ENCODE measurements at regions not wholly inside any gene's neighbourhood (a gene's known extent, or its start where the extent isn't known, plus 50 kb on each side); places are given as distances from the start of the nearest gene placed in this dataset.

- ChIA-PET POLR2A (no interaction called here), CTCF (no interaction called here)
- TF ChIP-seq CTCF (IDR thresholded peaks at IDR 0.05; ENCODE audit: insufficient read depth in 1 of 2, low read depth in 1 of 2, low read length in 1 of 2, severe bottlenecking in 1 of 2, unreplicated experiment in 1 of 2), result no peak
- H3K4me1 ChIP-seq, result no peaks in the 10 kb centered on the region
- no TSS peak for BruUV-seq (replicated peaks)
- no peaks in the 10 kb centered on the region for H3K36me3 Mint-ChIP-seq (ENCODE audit: insufficient read depth, unreplicated experiment)
- H3K9me3 ChIP-seq, result no peaks in the 10 kb centered on the region
- intact Hi-C loops (cut with micrococcal nuclease; ENCODE audit: unreplicated experiment), result no loop called here
- no peaks in the 10 kb centered on the region for H3K36me3 ChIP-seq (ENCODE audit: control insufficient read depth, insufficient read depth, low read length)
- no peak for DNase-seq
- no peaks in the 10 kb centered on the region for H3K27me3 ChIP-seq (replicated peaks; ENCODE audit: control insufficient read depth, insufficient read depth, low read length)
- no peaks in the 10 kb centered on the region for H3K4me1 Mint-ChIP-seq (ENCODE audit: low read depth, unreplicated experiment)
- H3K27me3 Mint-ChIP-seq (ENCODE audit: insufficient read depth, unreplicated experiment), result peaks cover 12% of the 10 kb centered on the region
- no peaks in the 10 kb centered on the region for H3K9me3 Mint-ChIP-seq (ENCODE audit: unreplicated experiment)
- no peak overlapping the region for H3K4me3 ChIP-seq (ENCODE audit: low read depth, low read length)
- H3K27ac Mint-ChIP-seq (ENCODE audit: unreplicated experiment), result no peak overlapping the region
- H3K4me3 Mint-ChIP-seq (ENCODE audit: unreplicated experiment), result no peak overlapping the region
Observed at GRCh38 chr10:81009296-81009695, 471.6 kb downstream of the SH2D4B start.

- Histone ChIP-seq H3K4me1 (no peaks in the 10 kb centered on the region), H3K4me3 (ENCODE audit: low read depth, low read length) (no peak overlapping the region), H3K36me3 (ENCODE audit: control insufficient read depth, insufficient read depth, low read length) (no peaks in the 10 kb centered on the region), H3K27me3 (replicated peaks; ENCODE audit: control insufficient read depth, insufficient read depth, low read length) (no peaks in the 10 kb centered on the region), H3K9me3 (no peaks in the 10 kb centered on the region; the same call in 1 of the 2 replicates)
- no peak for TF ChIP-seq CTCF (IDR thresholded peaks at IDR 0.05; ENCODE audit: insufficient read depth in 1 of 2, low read depth in 1 of 2, low read length in 1 of 2, severe bottlenecking in 1 of 2, unreplicated experiment in 1 of 2)
- Mint-ChIP-seq H3K36me3 (ENCODE audit: insufficient read depth, unreplicated experiment) (no peaks in the 10 kb centered on the region), H3K4me3 (ENCODE audit: unreplicated experiment) (no peak overlapping the region), H3K4me1 (ENCODE audit: low read depth, unreplicated experiment) (no peaks in the 10 kb centered on the region), H3K27ac (ENCODE audit: unreplicated experiment) (no peak overlapping the region), H3K27me3 (ENCODE audit: insufficient read depth, unreplicated experiment) (peaks cover 12% of the 10 kb centered on the region), H3K9me3 (ENCODE audit: unreplicated experiment) (no peaks in the 10 kb centered on the region)
- POLR2A ChIA-PET, result no interaction called here
- no TSS peak for BruUV-seq (replicated peaks)
- no peak for DNase-seq
- CTCF ChIA-PET, result no interaction called here
- intact Hi-C loops (cut with micrococcal nuclease; ENCODE audit: unreplicated experiment), result no loop called here
Observed at GRCh38 chr10:81013771-81014170, 476.1 kb downstream of the SH2D4B start.

- no peaks in the 10 kb centered on the region for H3K4me1 Mint-ChIP-seq (ENCODE audit: low read depth, unreplicated experiment)
- no peaks in the 10 kb centered on the region for H3K27me3 ChIP-seq (replicated peaks; ENCODE audit: control insufficient read depth, insufficient read depth, low read length)
- DNase-seq, result peak; percentile 46 to 52
- peak; percentile 72 to 82 for TF ChIP-seq CTCF (IDR thresholded peaks at IDR 0.05; ENCODE audit: insufficient read depth in 1 of 2, low read depth in 1 of 2, low read length in 1 of 2, severe bottlenecking in 1 of 2, unreplicated experiment in 1 of 2)
- H3K4me3 ChIP-seq (ENCODE audit: low read depth, low read length), result no peak overlapping the region
- H3K27ac Mint-ChIP-seq (ENCODE audit: unreplicated experiment), result no peak overlapping the region
- no peaks in the 10 kb centered on the region for H3K4me1 ChIP-seq
- no peak overlapping the region for H3K4me3 Mint-ChIP-seq (ENCODE audit: unreplicated experiment)
- no peaks in the 10 kb centered on the region for H3K9me3 Mint-ChIP-seq (ENCODE audit: unreplicated experiment)
- H3K36me3 ChIP-seq (ENCODE audit: control insufficient read depth, insufficient read depth, low read length), result no peaks in the 10 kb centered on the region
- BruUV-seq (replicated peaks), result no TSS peak
- H3K27me3 Mint-ChIP-seq (ENCODE audit: insufficient read depth, unreplicated experiment), result peaks cover 3% of the 10 kb centered on the region
- intact Hi-C loops (cut with micrococcal nuclease; ENCODE audit: unreplicated experiment), result loop anchor here (1.0 kb wide), 2 partner anchors 320 to 357 kb away; no protein-coding TSS in a partner anchor
- ChIA-PET CTCF (interaction anchor here (0.6 to 1.4 kb wide), 3 partner anchors 92 to 423 kb away, joined by 3 to 5 read pairs (median 3); no protein-coding TSS in a partner anchor), POLR2A (no interaction called here)
- H3K9me3 ChIP-seq, result no peaks in the 10 kb centered on the region; the same call in 1 of the 2 replicates
- no peaks in the 10 kb centered on the region for H3K36me3 Mint-ChIP-seq (ENCODE audit: insufficient read depth, unreplicated experiment)
Observed at GRCh38 chr10:81019029-81019890, 481.6 kb downstream of the SH2D4B start.
